Suprapubic skin (tissue), 4 donors: ENCODE measurements at regions not wholly inside any gene's neighbourhood (a gene's known extent, or its start where the extent isn't known, plus 50 kb on each side); places are given as distances from the start of the nearest gene placed in this dataset.

Experiments used
- EP300 ChIP-seq: sonication (generic); formaldehyde crosslinking; IDR thresholded peaks from one replicate; pipeline ENCODE4 v1.6.1; 2017; ENCODE audit warnings: antibody characterized with exemption
- POLR2A ChIP-seq, 2 donors: fragments of 450-650 bp; IDR thresholded peaks; one replicate each; pipeline ENCODE4 v1.6.1; 2017; ENCODE audit warnings: antibody characterized with exemption in 2 of 2, mild to moderate bottlenecking in 2 of 2, moderate library complexity in 2 of 2
- POLR2AphosphoS5 ChIP-seq, 3 donors: sonication (generic); formaldehyde crosslinking; IDR thresholded peaks; one replicate each; pipeline ENCODE4 v1.6.1; 2017; ENCODE audit warnings: antibody characterized with exemption in 3 of 3
- TF ChIP-seq, protein P1 (sequence below), 2 donors: fragments of 200-600 bp in 1 of 2; fragments of 450-650 bp in 1 of 2; sonication (generic) in 1 of 2; IDR thresholded peaks; one replicate each; pipeline ENCODE4 v1.5.1; 2016 to 2019; ENCODE audit warnings: antibody characterized with exemption in 2 of 2, mild to moderate bottlenecking in 1 of 2, moderate library complexity in 1 of 2

DNA sequence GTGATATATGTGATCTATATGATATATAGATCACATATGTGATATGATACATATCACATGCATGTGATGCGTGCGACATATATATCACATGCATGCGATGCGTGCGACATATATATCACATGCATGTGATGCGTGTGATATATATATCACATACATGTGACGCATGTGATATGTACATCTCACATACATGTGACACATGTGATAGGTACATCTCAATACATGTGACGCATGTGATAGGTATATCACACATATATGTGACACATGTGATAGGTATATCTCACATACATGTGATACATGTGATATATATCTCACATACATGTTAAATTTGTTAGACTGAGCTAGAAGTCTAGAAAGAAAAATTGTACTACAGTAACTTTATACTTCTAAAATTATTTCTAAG lies 1095.9 kb downstream of the EFNA5 start:
- TF ChIP-seq, protein P1, sequence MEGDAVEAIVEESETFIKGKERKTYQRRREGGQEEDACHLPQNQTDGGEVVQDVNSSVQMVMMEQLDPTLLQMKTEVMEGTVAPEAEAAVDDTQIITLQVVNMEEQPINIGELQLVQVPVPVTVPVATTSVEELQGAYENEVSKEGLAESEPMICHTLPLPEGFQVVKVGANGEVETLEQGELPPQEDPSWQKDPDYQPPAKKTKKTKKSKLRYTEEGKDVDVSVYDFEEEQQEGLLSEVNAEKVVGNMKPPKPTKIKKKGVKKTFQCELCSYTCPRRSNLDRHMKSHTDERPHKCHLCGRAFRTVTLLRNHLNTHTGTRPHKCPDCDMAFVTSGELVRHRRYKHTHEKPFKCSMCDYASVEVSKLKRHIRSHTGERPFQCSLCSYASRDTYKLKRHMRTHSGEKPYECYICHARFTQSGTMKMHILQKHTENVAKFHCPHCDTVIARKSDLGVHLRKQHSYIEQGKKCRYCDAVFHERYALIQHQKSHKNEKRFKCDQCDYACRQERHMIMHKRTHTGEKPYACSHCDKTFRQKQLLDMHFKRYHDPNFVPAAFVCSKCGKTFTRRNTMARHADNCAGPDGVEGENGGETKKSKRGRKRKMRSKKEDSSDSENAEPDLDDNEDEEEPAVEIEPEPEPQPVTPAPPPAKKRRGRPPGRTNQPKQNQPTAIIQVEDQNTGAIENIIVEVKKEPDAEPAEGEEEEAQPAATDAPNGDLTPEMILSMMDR (IDR thresholded peaks at IDR 0.05) = no peak
- no peak for TF ChIP-seq POLR2A (IDR thresholded peaks at IDR 0.05)
- no peak for TF ChIP-seq EP300
- TF ChIP-seq POLR2AphosphoS5 (IDR thresholded peaks at IDR 0.05) = no peak
